ENCODE measurements at regions not wholly inside any gene's neighbourhood (a gene's known extent, or its start where the extent isn't known, plus 50 kb on each side); places are given as distances from the start of the nearest gene placed in this dataset.

DNA sequence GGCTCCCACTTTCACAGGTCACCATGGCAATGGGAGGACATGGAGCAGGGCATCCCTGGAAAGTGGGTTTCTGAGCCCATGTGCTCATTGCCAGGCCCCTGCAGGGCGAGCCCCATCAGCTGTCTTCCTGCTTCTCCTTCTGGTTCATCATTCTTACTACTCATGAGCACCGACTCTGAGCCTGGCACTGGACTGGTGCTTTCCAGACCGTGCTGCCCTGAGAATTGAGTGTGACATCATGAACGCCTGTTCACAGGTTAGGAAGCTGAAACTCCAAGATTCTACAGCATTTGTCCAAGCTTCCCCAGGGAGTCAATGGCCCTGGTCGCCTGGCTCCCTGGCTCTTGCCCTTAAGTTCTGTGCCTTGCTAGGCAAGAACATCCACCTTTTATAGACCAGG is 210.4 kb upstream of the ZNF536 start:
- H3K4me3 Mint-ChIP-seq (ENCODE audit: unreplicated experiment) = no peak overlapping the region
- TF ChIP-seq, protein P1, sequence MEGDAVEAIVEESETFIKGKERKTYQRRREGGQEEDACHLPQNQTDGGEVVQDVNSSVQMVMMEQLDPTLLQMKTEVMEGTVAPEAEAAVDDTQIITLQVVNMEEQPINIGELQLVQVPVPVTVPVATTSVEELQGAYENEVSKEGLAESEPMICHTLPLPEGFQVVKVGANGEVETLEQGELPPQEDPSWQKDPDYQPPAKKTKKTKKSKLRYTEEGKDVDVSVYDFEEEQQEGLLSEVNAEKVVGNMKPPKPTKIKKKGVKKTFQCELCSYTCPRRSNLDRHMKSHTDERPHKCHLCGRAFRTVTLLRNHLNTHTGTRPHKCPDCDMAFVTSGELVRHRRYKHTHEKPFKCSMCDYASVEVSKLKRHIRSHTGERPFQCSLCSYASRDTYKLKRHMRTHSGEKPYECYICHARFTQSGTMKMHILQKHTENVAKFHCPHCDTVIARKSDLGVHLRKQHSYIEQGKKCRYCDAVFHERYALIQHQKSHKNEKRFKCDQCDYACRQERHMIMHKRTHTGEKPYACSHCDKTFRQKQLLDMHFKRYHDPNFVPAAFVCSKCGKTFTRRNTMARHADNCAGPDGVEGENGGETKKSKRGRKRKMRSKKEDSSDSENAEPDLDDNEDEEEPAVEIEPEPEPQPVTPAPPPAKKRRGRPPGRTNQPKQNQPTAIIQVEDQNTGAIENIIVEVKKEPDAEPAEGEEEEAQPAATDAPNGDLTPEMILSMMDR (IDR thresholded peaks at IDR 0.05; ENCODE audit: partially characterized antibody, unreplicated experiment) = no peak
- H3K36me3 Mint-ChIP-seq (ENCODE audit: unreplicated experiment) = peaks cover 14% of the 10 kb centered on the region
- DNase-seq = no peak
- no peak overlapping the region for H3K27ac Mint-ChIP-seq (ENCODE audit: unreplicated experiment)
- peaks cover 8% of the 10 kb centered on the region for H3K9me3 Mint-ChIP-seq (ENCODE audit: unreplicated experiment)
- peaks cover 5% of the 10 kb centered on the region for H3K4me1 Mint-ChIP-seq (ENCODE audit: low read depth, unreplicated experiment)
- peaks cover 6% of the 10 kb centered on the region for H3K27me3 Mint-ChIP-seq (ENCODE audit: unreplicated experiment)

DNA sequence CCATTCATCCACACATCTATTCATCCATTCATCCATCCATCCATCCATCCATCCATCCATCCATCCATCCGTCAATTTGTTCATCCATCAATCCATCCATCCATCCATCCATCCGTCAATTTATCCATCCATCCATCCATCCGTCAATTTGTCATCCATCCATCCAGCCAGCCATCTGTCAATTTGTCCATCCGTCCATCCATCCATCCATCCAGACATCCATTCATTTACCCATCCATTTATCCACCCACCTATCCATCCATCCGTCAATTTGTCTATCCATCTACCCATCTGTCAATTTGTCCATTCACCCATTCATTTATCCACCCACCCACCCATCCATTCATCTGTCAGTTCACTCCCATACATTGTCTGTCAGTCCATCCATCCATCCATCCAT is 209.5 kb upstream of the ZNF536 start:
- Mint-ChIP-seq H3K4me1 (ENCODE audit: low read depth, unreplicated experiment) (peaks cover 5% of the 10 kb centered on the region), H3K4me3 (ENCODE audit: unreplicated experiment) (no peak overlapping the region), H3K27ac (ENCODE audit: unreplicated experiment) (no peak overlapping the region), H3K36me3 (ENCODE audit: unreplicated experiment) (peaks cover 14% of the 10 kb centered on the region), H3K27me3 (ENCODE audit: unreplicated experiment) (peaks cover 6% of the 10 kb centered on the region), H3K9me3 (ENCODE audit: unreplicated experiment) (peaks cover 8% of the 10 kb centered on the region)
- DNase-seq = no peak
- TF ChIP-seq, protein P1 (IDR thresholded peaks at IDR 0.05; ENCODE audit: partially characterized antibody, unreplicated experiment) = no peak

DNA sequence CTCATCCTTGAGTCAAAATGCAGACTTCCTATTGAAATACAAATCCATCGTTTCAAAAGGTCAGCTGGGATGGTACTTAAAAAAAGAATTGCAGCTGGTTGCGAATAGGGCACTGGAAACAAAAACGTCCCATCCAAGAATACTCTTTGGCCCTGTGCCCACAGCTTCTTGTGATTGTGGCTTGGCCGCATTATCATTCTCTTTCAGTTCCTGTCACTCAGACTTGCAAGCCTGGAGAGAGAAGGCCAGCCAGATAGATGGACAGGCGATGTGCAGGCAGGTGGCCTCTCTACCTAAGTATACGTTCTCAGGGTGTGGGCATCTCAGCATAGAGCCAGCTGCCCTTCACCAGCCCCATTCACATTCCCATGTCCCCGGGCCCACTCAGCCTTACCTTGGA is 208.5 kb upstream of the ZNF536 start:
- Mint-ChIP-seq H3K36me3 (ENCODE audit: unreplicated experiment) (peaks cover 14% of the 10 kb centered on the region), H3K27me3 (ENCODE audit: unreplicated experiment) (peaks cover 6% of the 10 kb centered on the region), H3K4me3 (ENCODE audit: unreplicated experiment) (no peak overlapping the region), H3K9me3 (ENCODE audit: unreplicated experiment) (peaks cover 8% of the 10 kb centered on the region), H3K27ac (ENCODE audit: unreplicated experiment) (no peak overlapping the region), H3K4me1 (ENCODE audit: low read depth, unreplicated experiment) (peaks cover 5% of the 10 kb centered on the region)
- TF ChIP-seq, protein P1 (IDR thresholded peaks at IDR 0.05; ENCODE audit: partially characterized antibody, unreplicated experiment) = no peak
- no peak for DNase-seq

DNA sequence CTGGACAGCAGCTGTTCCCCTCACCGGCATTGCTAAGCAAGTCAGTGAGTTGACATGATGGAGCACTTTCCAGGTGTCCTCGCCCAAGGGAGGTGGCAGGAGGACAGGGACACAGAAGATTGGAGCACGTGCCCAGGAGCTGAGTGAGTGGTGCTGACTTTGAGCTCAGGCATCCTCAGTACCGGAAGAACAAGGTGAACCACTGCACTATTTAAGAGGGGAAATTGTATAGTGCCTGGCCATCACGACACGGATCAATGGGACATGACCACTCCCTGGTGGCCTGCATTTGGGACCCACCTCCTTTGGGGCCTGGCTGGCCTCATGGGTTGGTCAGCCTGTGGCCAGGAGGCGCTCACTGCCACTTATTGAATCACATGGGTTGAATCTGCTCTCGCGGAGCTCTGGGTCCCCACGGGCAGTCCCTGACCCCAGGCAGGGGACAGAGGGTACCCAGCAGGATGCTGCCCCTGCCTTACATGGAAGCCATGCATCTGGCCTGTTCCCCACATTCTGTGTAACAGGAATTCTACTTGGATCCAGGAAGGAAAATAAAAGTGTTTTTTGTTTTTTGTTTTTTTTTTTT is 206.9 kb upstream of the ZNF536 start:
- H3K27ac Mint-ChIP-seq (ENCODE audit: unreplicated experiment) = no peak overlapping the region
- peaks cover 14% of the 10 kb centered on the region for H3K36me3 Mint-ChIP-seq (ENCODE audit: unreplicated experiment)
- peaks cover 3% of the 10 kb centered on the region for H3K27me3 Mint-ChIP-seq (ENCODE audit: unreplicated experiment)
- H3K4me3 Mint-ChIP-seq (ENCODE audit: unreplicated experiment) = no peak overlapping the region
- peaks cover 5% of the 10 kb centered on the region for H3K4me1 Mint-ChIP-seq (ENCODE audit: low read depth, unreplicated experiment)
- TF ChIP-seq, protein P1 (IDR thresholded peaks at IDR 0.05; ENCODE audit: partially characterized antibody, unreplicated experiment) = no peak
- no peak for DNase-seq
- peaks cover 4% of the 10 kb centered on the region for H3K9me3 Mint-ChIP-seq (ENCODE audit: unreplicated experiment)

DNA sequence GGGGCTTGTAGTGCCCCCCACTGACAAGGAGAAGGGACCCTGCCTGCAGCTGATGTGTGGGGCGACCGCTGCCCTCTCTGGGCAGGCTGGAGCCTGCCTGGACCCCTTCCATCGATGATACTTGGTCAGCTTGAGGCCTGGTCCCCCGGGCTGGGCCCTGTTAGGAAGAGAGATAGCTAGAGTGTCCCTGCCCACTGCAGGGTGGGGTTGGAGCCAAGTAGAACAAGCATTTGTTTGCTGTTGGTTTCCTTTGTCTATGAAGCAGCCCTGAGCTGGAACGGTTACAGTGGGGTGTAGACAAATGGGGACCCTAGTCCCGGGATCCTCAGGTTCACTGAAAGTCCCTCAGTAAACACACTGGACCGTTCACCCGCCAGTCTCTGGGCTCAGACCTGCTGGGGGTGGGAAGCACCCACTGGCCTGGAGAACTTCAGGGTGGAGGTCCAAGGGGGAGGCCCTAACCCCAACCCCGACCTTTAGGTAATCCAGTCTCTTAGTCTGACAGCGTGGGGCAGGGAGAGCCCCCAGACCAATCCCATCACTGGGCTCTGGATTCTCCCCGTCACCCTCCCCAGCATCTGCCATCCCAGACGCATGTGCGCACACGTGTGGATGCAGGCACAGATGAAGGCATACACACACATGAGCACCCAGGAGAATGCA is 204.8 kb upstream of the ZNF536 start:
- Mint-ChIP-seq H3K4me3 (ENCODE audit: unreplicated experiment) (no peak overlapping the region), H3K4me1 (ENCODE audit: low read depth, unreplicated experiment) (peaks cover 5% of the 10 kb centered on the region), H3K36me3 (ENCODE audit: unreplicated experiment) (peaks cover 14% of the 10 kb centered on the region), H3K27ac (ENCODE audit: unreplicated experiment) (no peak overlapping the region), H3K9me3 (ENCODE audit: unreplicated experiment) (peaks cover 4% of the 10 kb centered on the region), H3K27me3 (ENCODE audit: unreplicated experiment) (no peaks in the 10 kb centered on the region)
- no peak for DNase-seq
- TF ChIP-seq, protein P1 (IDR thresholded peaks at IDR 0.05; ENCODE audit: partially characterized antibody, unreplicated experiment) = no peak
